ENCODE measurements at regions not wholly inside any gene's neighbourhood (a gene's known extent, or its start where the extent isn't known, plus 50 kb on each side); places are given as distances from the start of the nearest gene placed in this dataset.

GRCh38 chr3:99352811-99353210, 285.6 kb upstream of the COL8A1 start:
- Histone ChIP-seq H4K20me1 (ENCODE audit: insufficient read depth) (no peaks in the 10 kb centered on the region), H3K9me2 (ENCODE audit: insufficient read depth, low read length) (no peaks in the 10 kb centered on the region), H3K4me2 (ENCODE audit: low read length) (no peak overlapping the region), H2AFZ (ENCODE audit: low read depth, low read length) (no peak overlapping the region), H3F3A (ENCODE audit: insufficient read depth, low read length, poor library complexity, severe bottlenecking) (no peaks in the 10 kb centered on the region), H3K9ac (ENCODE audit: low read length) (no peak overlapping the region), H3K79me2 (replicated peaks; ENCODE audit: insufficient read depth, low read length) (no peaks in the 10 kb centered on the region), H3K27me3 (ENCODE audit: insufficient read depth, low read depth, low read length) (no peaks in the 10 kb centered on the region), H3K4me3 (ENCODE audit: low read length) (no peak overlapping the region), H3K36me3 (ENCODE audit: insufficient read depth, low read length) (no peaks in the 10 kb centered on the region), H3K27ac (ENCODE audit: low read length) (no peak overlapping the region), H3K9me3 (ENCODE audit: low read length) (no peaks in the 10 kb centered on the region)
- TF ChIP-seq, protein P1, sequence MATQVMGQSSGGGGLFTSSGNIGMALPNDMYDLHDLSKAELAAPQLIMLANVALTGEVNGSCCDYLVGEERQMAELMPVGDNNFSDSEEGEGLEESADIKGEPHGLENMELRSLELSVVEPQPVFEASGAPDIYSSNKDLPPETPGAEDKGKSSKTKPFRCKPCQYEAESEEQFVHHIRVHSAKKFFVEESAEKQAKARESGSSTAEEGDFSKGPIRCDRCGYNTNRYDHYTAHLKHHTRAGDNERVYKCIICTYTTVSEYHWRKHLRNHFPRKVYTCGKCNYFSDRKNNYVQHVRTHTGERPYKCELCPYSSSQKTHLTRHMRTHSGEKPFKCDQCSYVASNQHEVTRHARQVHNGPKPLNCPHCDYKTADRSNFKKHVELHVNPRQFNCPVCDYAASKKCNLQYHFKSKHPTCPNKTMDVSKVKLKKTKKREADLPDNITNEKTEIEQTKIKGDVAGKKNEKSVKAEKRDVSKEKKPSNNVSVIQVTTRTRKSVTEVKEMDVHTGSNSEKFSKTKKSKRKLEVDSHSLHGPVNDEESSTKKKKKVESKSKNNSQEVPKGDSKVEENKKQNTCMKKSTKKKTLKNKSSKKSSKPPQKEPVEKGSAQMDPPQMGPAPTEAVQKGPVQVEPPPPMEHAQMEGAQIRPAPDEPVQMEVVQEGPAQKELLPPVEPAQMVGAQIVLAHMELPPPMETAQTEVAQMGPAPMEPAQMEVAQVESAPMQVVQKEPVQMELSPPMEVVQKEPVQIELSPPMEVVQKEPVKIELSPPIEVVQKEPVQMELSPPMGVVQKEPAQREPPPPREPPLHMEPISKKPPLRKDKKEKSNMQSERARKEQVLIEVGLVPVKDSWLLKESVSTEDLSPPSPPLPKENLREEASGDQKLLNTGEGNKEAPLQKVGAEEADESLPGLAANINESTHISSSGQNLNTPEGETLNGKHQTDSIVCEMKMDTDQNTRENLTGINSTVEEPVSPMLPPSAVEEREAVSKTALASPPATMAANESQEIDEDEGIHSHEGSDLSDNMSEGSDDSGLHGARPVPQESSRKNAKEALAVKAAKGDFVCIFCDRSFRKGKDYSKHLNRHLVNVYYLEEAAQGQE (IDR thresholded peaks at IDR 0.05; ENCODE audit: borderline replicate concordance) = no peak
- TF ChIP-seq, protein P2, sequence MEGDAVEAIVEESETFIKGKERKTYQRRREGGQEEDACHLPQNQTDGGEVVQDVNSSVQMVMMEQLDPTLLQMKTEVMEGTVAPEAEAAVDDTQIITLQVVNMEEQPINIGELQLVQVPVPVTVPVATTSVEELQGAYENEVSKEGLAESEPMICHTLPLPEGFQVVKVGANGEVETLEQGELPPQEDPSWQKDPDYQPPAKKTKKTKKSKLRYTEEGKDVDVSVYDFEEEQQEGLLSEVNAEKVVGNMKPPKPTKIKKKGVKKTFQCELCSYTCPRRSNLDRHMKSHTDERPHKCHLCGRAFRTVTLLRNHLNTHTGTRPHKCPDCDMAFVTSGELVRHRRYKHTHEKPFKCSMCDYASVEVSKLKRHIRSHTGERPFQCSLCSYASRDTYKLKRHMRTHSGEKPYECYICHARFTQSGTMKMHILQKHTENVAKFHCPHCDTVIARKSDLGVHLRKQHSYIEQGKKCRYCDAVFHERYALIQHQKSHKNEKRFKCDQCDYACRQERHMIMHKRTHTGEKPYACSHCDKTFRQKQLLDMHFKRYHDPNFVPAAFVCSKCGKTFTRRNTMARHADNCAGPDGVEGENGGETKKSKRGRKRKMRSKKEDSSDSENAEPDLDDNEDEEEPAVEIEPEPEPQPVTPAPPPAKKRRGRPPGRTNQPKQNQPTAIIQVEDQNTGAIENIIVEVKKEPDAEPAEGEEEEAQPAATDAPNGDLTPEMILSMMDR (IDR thresholded peaks at IDR 0.05; ENCODE audit: poor library complexity, severe bottlenecking) = no peak

GRCh38 chr3:99351122-99351521, 287.3 kb upstream of the COL8A1 start:
- Histone ChIP-seq H3K4me3 (ENCODE audit: low read length) (no peak overlapping the region), H3K9ac (ENCODE audit: low read length) (no peak overlapping the region), H2AFZ (ENCODE audit: low read depth, low read length) (no peak overlapping the region), H4K20me1 (ENCODE audit: insufficient read depth) (no peaks in the 10 kb centered on the region), H3K27me3 (ENCODE audit: insufficient read depth, low read depth, low read length) (no peaks in the 10 kb centered on the region), H3K36me3 (ENCODE audit: insufficient read depth, low read length) (no peaks in the 10 kb centered on the region), H3K9me2 (ENCODE audit: insufficient read depth, low read length) (no peaks in the 10 kb centered on the region), H3K4me2 (ENCODE audit: low read length) (no peak overlapping the region), H3K9me3 (ENCODE audit: low read length) (no peaks in the 10 kb centered on the region), H3F3A (ENCODE audit: insufficient read depth, low read length, poor library complexity, severe bottlenecking) (no peaks in the 10 kb centered on the region), H3K79me2 (replicated peaks; ENCODE audit: insufficient read depth, low read length) (no peaks in the 10 kb centered on the region), H3K27ac (ENCODE audit: low read length) (no peak overlapping the region)
- TF ChIP-seq POLR2AphosphoS5 (IDR thresholded peaks at IDR 0.05) = no peak

GRCh38 chr3:99348451-99348850, 289.9 kb upstream of the COL8A1 start:
- Histone ChIP-seq H3K9me2 (ENCODE audit: insufficient read depth, low read length) (no peaks in the 10 kb centered on the region), H2AFZ (ENCODE audit: low read depth, low read length) (no peak overlapping the region), H3K4me3 (ENCODE audit: low read length) (no peak overlapping the region), H3K4me2 (ENCODE audit: low read length) (no peak overlapping the region), H3K9me3 (ENCODE audit: low read length) (no peaks in the 10 kb centered on the region), H3K79me2 (replicated peaks; ENCODE audit: insufficient read depth, low read length) (no peaks in the 10 kb centered on the region), H3K36me3 (ENCODE audit: insufficient read depth, low read length) (no peaks in the 10 kb centered on the region), H3F3A (ENCODE audit: insufficient read depth, low read length, poor library complexity, severe bottlenecking) (no peaks in the 10 kb centered on the region), H3K27ac (ENCODE audit: low read length) (no peak overlapping the region), H3K27me3 (ENCODE audit: insufficient read depth, low read depth, low read length) (no peaks in the 10 kb centered on the region), H3K9ac (ENCODE audit: low read length) (no peak overlapping the region), H4K20me1 (ENCODE audit: insufficient read depth) (no peaks in the 10 kb centered on the region)
- no peak for TF ChIP-seq RAD21 (conservative IDR thresholded peaks at IDR 0.05)
- TF ChIP-seq TAF1 (IDR thresholded peaks at IDR 0.05; ENCODE audit: low read depth) = no peak
- no peak for TF ChIP-seq SMC3 (conservative IDR thresholded peaks at IDR 0.05; ENCODE audit: poor library complexity)
- TF ChIP-seq, protein P2 (IDR thresholded peaks at IDR 0.05; ENCODE audit: poor library complexity, severe bottlenecking) = no peak
- TF ChIP-seq EP300 (conservative IDR thresholded peaks at IDR 0.05; ENCODE audit: poor library complexity, severe bottlenecking) = no peak
- TF ChIP-seq, protein P1 (IDR thresholded peaks at IDR 0.05; ENCODE audit: borderline replicate concordance) = no peak
- no peak for TF ChIP-seq POLR2AphosphoS5 (IDR thresholded peaks at IDR 0.05)

Data from neural cell (in vitro differentiated cells).